Coronary artery (tissue), 2 donors: ENCODE measurements at regions not wholly inside any gene's neighbourhood (a gene's known extent, or its start where the extent isn't known, plus 50 kb on each side); places are given as distances from the start of the nearest gene placed in this dataset.
"Not testable (repeated sequence)": the region's sequence is repeated elsewhere in the genome, so short reads cannot be mapped to it uniquely, and the experiment has no call there.

ENCODE experiments used
- DNase-seq: peaks from one replicate; pipeline ENCODE4 v3.0.0-alpha.2; 2017; ENCODE audit warnings: low spot score
- H3K27ac ChIP-seq, 2 donors: fragments of 200-600 bp; sonication (generic); one replicate each; pipeline ENCODE4 v1.5.1; 2016 to 2019
- H3K4me3 ChIP-seq: fragments of 200-600 bp; sonication (generic); 2 replicates; pipeline ENCODE4 v1.5.1; 2016; ENCODE audit warnings: mild to moderate bottlenecking, moderate library complexity
- TF ChIP-seq, protein P1 (sequence below): fragments of 200-600 bp; sonication (generic); IDR thresholded peaks from one replicate; pipeline ENCODE4 v1.5.1; 2019; ENCODE audit warnings: antibody characterized with exemption

DNA sequence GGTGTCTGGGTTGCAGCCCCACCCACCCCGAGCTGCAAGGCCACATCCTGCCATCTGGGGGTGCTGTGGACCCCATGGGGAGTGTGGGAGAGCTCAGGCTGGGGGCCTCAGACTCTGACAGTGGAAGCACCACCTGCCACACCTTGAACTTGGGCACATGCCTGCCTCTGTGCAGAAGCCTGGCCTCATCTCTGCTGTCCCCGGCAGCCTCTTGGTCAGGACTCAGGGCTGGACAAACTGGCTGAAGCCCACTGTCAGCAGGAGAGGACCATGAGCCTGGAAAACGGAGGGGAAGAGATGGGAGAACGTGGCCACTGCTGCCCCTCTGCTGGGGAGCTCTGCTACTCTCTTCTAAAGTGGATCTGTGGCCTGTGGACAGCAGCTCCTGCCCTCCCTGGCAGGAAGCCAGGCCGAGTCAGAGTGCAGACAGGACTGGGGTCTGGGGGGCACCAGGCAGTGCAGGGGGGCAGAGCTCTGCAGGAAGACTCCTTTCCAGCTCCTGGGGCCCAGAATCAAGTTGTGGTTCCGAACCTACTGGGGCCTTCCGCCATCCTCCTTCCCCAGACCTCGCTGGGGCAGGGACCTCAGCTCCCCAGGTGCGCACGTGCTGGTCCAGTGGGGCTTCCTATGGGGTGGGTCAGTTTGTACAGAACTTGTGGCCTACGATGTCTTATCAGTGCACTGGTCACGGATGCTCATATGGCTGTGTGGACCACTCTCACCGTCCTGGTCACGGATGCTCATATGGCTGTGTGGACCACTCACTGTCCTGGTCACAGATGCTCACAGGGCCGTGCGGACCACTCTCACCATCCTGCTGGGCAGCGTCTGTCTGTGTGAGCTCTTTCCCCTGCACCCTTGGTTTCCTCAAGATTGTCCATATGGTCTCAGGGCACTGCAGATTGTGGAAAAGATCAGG, 207.7 kb downstream of the LAT start:
- DNase-seq: peak; percentile 66
- TF ChIP-seq, protein P1, sequence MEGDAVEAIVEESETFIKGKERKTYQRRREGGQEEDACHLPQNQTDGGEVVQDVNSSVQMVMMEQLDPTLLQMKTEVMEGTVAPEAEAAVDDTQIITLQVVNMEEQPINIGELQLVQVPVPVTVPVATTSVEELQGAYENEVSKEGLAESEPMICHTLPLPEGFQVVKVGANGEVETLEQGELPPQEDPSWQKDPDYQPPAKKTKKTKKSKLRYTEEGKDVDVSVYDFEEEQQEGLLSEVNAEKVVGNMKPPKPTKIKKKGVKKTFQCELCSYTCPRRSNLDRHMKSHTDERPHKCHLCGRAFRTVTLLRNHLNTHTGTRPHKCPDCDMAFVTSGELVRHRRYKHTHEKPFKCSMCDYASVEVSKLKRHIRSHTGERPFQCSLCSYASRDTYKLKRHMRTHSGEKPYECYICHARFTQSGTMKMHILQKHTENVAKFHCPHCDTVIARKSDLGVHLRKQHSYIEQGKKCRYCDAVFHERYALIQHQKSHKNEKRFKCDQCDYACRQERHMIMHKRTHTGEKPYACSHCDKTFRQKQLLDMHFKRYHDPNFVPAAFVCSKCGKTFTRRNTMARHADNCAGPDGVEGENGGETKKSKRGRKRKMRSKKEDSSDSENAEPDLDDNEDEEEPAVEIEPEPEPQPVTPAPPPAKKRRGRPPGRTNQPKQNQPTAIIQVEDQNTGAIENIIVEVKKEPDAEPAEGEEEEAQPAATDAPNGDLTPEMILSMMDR: no peak
- Histone ChIP-seq H3K27ac (no peak overlapping the region), H3K4me3 (no peak overlapping the region)

DNA sequence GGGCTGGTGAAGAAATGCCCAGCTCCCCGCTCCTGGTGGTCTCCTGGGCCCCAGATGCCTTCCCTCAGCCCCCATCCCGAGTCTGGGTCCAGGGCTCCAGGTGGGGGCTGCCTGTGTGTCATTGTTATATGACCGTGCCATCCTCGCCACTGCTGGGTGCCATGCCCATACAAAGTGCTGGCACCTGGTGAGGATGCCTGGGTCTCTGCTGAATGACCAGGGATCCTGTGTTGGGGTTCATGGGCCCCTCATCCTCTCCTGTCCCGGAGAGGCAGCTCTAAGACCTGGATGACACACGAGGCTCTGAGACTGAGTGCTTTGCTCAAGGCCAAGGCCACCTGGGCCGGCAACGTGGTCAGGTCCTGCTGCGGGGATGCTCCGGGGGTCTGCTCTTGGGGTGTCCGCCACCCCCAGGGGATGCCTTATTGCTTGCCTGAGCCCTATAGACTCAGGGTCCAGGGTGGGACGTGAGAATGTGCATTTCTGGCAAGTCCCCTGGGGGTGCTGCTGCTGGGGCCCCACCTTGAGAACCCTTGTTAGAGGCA, 206.9 kb downstream of the LAT start:
- peak; percentile 56 for DNase-seq
- not testable (repeated sequence) for H3K4me3 ChIP-seq, H3K27ac ChIP-seq

DNA sequence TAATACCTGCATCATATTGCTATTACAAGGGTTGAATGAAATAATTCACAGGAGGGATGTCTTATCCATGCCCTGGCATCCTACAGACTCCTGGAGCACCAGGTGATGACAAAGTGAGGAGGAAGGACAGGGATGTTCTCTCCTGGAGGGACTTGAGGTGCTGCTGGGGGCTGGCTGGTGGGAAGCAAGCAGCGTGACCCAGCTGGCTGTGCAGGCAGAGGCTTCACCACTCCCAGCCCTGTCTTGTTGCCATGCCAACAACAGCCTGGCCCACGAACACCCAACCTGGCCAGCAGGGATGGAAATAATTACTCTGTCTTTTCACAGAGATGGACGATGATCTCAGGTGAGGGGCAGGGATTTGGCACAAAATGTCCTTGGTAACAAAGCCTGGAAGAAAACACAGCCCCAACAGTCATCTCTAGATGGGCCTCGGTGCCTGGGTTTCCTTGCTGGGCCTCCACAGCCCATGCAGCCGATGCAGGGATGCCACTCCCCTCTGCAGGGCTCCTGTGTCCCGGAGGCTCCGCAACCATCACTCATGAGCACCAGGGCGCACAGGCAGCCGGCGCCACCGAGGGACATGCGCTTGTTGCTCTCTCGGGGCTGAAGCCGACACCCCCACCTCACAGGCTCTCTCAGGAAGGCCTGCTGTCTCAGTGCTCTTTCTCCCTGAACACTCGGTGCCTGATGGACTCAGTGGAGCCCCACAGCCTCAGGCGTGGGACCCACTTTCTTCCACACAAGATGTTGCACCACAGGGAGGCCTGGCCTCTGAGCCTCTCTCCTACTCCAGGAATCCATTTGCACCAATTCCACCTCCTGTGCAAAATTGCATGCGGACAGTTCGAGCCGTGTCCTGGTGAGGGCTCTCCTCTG, 205.9 kb downstream of the LAT start:
- H3K27ac ChIP-seq, H3K4me3 ChIP-seq: not testable (repeated sequence)
- peak; percentile 61 for DNase-seq

DNA sequence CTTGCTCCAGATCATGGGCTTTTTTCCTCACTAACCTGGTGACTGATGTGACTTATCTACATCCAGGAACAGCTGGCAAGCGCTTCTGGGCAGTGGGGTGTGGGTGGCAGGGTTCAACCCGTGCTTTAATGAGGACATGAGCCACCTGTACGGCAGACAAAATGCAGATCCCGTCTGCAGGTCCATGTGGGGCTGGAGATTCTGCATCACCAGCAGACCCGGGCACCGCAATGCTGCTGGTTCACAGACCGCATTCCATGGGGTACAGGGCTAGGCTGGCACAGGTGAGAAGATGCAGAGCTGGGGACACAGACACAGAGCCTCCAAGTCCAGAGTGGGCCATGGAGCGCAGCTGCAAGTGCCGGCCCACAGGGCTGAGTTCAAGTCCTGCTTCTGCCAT, 204.0 kb downstream of the LAT start:
- not testable (repeated sequence) for DNase-seq, H3K4me3 ChIP-seq, H3K27ac ChIP-seq

DNA sequence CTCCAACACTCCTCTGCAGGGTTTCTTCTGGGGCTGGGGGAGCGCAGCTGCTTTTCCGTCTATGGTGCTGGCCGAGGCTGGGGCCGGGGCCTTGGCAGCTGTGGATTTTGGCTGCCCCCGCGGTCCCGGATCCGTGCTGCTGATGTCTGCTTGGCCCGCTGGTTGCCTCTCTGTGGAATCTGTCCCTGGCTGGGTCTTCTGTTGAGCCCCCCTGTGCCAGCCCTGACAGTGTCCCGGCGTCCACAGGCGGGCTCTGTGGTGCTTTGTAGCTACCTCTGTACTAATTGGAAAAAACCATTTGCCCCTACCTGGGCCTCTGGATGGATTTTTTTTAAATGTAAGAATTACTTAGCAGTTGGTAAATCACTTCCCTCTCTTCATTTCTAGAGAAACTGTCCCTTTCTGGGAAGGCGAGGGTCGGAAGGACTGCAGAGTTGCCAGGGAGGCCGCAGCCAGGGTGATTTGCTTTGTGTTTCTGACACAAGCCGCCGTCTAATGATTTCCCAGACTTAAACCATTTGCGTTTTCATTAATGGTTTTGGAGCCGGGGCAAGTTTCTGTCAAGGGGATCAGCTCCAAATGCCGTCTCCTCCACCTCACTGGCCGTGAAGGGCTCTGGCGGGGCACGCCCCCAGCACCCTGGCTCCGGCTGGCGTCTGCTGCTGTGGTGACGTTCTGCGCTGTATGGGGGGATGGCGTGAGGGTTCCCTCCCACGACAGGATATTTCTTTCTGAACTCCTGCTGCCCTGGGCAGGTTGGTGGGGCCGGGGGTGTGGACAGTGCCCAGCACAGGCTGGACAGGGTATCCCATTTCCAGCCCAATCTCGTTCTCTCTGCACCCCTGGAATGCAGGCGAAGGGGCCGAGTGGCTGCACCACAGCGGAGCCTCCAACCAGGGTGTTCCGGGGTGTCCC, 201.7 kb downstream of the LAT start:
- Histone ChIP-seq H3K27ac (peak overlapping the region; percentile 66 to 73), H3K4me3 (peak overlapping the region; percentile 6)
- DNase-seq: peak; percentile 73

DNA sequence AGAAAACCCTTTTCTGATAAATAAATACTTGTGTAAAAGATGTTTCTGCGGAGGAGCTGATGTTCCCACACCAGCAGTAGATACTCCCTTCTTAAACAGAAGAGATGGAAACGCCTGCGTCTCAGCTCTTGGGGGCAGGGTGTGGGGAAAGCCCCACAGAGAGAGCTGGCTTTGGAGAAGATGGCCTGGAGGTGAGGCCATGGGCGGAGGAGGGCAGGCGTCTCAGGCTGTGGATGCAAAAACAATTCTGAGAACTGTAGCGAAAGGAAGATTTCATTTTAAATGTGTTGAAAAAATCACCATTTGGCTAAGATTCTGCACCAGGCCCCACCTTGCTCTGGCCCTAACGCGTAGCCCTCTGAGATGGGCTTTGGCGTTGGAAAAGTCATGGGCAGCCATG, 201.0 kb downstream of the LAT start:
- H3K4me3 ChIP-seq: peak overlapping the region; percentile 6
- H3K27ac ChIP-seq: peak overlapping the region; percentile 66 to 73
- peak; percentile 17 for DNase-seq

DNA sequence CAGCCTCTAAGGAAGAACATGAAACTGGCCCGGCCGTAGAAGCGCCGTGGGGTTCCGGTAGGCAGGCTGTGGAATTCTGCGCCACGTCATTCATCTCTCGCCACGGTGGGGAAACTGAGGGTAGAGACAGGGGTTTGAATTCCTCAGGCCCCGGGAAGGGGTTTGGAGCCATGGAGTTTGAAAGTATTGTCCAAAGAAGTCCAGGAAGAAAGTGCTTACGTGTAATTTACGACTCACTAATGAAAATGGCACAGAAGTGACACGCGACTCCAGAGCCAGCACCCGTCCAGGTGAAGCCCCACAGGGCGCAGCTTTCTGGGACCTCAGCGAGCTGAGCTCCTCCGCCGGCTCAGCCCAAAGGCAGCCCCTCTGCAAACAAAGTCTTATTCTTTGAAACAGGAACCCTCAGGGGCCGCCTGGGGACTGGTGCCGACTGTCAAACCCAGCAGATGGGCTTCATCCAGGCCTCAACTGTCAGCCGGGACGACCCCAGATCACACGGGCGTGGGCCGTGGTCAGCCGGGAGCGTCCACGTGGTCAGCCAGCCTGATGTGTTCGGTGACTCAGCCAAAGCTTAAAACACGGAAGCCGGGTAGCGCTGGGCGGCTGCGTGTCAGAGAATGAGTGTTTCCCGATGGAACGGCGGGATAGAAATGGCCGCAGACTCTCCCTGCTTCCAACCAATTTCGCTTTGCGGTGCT, 200.0 kb downstream of the LAT start:
- DNase-seq: peak; percentile 79
- peak overlapping the region; percentile 66 to 73 for H3K27ac ChIP-seq
- H3K4me3 ChIP-seq: not testable (repeated sequence)

DNA sequence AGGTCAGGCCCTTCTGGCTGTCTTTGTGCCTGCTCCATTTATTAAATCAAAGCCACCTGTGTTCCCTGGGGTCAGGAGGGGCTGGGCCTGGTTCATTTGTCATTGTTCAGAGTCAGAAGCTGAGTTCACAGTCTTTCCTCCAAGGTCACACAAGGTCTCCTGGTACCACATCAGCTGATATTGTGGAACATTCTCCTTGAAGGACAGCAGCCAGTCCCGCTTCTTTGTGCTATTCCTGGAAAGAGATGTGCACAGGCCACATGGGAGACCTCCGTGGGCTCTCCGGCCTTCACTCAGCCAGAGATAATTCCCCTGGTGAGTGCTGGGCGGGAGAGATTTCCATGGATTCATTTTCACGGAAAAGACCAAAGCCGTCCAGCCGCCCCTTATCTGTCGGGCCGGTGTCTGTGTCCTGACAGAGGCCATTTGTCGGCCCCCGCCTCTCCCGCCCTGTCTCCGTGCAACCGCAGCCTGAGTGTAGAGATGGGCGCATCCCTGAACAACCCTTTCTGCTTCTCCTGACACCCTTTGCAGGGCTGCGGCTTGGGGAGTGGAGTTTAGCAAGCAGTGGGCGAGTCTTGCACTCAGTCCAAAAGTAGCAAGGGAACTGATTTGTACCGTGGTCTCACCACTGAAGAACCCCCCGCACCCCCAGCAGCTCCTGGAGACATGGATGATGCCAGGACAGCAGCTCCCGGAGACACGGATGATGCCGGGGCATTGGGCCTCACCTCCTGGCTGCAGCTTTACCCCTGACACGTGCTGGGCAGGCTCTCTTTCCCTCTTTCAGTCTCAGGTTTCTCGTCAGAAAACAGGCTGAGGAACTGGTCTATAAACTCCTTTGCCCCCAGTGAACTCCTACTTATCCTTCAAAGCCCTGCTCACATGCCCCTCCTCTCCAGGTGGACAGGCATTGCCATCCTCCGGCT, 198.4 kb downstream of the LAT start:
- H3K27ac ChIP-seq: peak overlapping the region in 1 of 2 donors; percentile 73
- H3K4me3 ChIP-seq, DNase-seq: not testable (repeated sequence)

DNA sequence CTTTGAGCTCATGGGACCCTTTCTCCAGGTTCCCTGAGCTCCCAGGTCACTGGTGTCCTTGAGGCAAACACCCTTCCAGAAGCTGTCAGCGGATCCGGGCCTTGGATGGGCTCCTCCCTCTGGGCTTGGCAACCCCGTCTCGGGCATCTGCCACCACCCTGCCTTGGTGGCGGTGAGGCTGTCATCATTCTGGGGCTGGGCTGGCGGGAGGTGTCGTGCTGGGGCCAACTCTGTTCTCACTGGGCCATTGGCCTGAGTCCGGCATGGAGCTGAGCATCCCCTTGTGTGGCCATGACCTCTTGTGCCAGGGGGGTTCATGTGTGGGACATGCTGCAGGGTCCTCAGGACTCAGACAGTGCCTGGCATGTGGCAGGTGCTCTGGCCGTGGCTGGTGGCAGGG, 197.6 kb downstream of the LAT start:
- Histone ChIP-seq H3K4me3 (no peak overlapping the region), H3K27ac (peak overlapping the region in 1 of 2 donors; percentile 31)
- TF ChIP-seq, protein P1: no peak
- DNase-seq: no peak

DNA sequence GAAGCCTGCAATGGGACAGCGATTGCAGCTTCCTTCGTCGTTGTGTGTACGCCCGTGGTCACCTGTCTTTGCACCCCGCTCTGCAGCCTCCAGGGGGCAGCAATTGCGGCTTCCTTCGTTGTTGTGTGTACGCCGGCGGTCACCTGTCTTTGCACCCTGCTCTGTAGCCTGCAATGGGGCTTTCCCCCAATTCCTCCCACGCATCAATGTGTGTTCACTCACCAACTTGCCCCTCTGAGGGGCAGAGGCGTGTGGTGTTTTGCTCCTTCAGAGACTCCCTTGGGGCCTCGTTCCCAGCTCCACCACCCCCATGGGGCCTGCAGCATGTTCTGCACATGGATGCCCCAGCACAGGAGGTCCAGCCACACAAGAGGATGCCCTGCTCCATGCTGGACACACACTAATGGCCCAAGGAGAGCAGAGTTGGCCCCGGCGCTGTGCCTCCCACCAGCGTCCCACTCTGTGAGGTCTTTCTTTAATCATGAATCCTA, 197.1 kb downstream of the LAT start:
- not testable (repeated sequence) for H3K4me3 ChIP-seq, H3K27ac ChIP-seq, DNase-seq

DNA sequence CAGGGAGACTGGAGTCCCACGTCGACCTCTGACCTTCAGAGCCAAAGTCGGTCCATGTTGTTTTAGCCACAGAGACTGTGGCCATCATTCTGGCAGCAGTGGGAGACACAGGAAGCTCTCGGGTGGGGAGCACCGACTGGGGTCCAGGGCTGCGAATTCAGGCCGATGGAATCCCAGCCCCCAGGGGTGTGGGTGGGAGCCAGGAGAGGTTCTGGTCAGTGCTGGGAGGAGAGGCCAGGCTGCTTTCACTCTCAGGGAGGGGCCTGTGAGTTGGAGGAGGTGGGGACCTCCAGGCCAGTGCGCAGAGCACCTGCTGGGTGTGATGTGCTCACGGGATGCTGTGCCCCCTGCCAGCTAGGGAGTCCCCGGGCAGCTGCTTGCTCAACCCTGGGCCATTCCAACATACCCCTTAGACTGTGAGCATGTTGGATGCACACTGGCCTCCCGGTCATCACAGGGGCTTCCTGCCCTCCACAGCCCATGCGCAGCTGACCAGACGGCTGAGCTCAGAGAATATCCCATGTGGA, 196.5 kb downstream of the LAT start:
- not testable (repeated sequence) for DNase-seq, H3K4me3 ChIP-seq, H3K27ac ChIP-seq

DNA sequence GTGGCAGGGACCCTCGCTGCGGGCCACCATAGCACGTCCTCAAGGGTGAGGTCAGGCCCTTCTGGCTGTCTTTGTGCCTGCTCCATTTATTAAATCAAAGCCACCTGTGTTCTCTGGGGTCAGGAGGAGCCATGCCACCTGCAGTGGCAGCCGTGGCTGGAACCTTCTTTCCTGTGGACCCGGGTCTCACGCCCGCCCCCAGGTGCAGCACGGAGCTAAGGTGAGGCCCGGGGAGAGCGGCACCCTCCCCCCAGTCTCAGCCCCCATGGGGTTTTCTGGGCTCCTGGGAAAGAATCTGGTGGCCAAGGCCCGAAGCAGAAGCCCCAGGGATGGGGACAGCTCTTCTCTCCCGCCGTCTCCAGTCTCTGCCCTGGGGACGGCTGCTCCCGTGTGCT, 195.4 kb downstream of the LAT start:
- not testable (repeated sequence) for H3K4me3 ChIP-seq, DNase-seq
- peak overlapping the region; percentile 7 to 72 for H3K27ac ChIP-seq

DNA sequence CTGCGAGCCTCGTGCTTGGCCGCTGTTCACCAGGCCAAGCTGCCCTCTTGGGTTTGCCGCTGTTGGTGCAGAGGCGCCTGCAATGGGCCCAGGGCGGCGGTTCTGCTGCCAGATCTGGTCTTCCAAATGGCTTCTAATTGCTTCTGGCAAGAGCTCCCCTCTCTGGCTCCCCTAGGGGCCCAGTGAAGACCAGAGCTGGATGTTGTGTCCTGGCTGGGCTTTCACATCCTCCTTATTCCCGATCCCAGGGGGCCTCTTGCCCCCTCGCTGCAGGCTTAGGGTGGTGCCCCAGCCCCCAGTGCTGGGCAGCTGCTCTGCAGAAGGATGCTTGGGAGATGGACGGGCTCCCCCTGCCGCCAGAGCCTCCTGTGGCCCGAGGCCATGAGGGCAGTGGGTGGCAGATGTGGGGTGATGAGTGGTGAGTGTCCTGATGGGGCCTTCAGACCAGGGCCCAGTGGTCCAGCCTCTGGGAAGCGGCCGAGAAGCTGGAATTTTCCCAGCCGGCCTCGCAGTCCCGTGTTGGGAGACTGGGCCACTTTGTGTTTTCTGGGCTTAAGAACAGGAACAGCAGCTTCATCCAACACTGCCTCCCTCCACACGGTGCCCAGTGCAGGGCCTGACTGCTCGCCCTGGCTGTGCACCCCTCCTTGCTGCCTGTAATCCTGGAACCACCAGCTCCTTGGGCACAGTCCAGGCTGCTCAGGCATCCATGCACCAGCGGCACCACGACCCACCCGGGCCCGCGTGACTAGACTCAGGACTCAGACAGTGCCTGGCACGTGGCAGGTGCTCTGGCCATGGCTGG, 194.8 kb downstream of the LAT start:
- not testable (repeated sequence) for DNase-seq
- peak overlapping the region; percentile 7 to 72 for H3K27ac ChIP-seq

More for the DNA sequence above, 194.8 kb downstream of the LAT start:
- H3K4me3 ChIP-seq: not testable (repeated sequence)
